ENCODE measurements at regions not wholly inside any gene's neighbourhood (a gene's known extent, or its start where the extent isn't known, plus 50 kb on each side); places are given as distances from the start of the nearest gene placed in this dataset.
"Not testable (repeated sequence)": the region's sequence is repeated elsewhere in the genome, so short reads cannot be mapped to it uniquely, and the experiment has no call there.

DNA sequence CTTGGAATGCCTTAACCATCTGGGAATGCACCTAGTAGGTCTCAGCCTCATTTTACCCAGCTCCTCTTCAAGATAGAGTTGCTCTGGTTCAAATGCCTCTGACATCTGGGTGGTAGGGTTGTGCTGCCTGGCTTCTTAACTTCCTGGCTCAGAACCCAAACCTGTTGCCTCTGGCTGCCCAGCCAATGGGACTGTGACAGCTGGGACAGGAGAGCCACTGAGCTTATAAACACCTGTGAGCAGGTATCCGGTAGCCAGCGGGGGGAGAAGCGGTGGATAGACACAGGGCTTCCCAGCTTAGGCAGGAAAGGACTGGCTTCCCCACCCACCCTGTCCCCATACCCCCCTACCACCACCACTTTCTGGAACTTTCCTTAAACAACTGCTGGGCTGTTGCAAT, 115.8 kb upstream of the CARD11 start:
- Histone ChIP-seq H3K27ac (ENCODE audit: low read depth in 2 of 2, low read length in 1 of 2) (no peak overlapping the region), H3K9me3 (no peaks in the 10 kb centered on the region), H3K9ac (no peak overlapping the region), H3K27me3 (ENCODE audit: insufficient read depth) (no peaks in the 10 kb centered on the region), H2AFZ (ENCODE audit: low read depth) (no peak overlapping the region), H3K79me2 (ENCODE audit: insufficient read depth) (no peaks in the 10 kb centered on the region), H3K4me2 (no peak overlapping the region), H3F3A (replicated peaks; ENCODE audit: insufficient read depth) (no peaks in the 10 kb centered on the region), H3K4me3 (ENCODE audit: low read depth in 2 of 2, low read length in 1 of 2) (no peak overlapping the region), H3K36me3 (replicated peaks in 1 of 2; ENCODE audit: control insufficient read depth in 1 of 2, insufficient read depth in 2 of 2, low read length in 1 of 2) (no peaks in the 10 kb centered on the region), H3K9me2 (no peaks in the 10 kb centered on the region), H4K20me1 (ENCODE audit: insufficient read depth) (no peaks in the 10 kb centered on the region), H3K4me1 (ENCODE audit: control insufficient read depth in 1 of 2, insufficient read depth in 2 of 2, low read depth in 1 of 2, low read length in 1 of 2) (peaks cover 0 to 1% of the 10 kb centered on the region in 2 experiments; a peak in 1 of 4 replicates)
- ChIA-PET CTCF (interaction anchor here (1.2 to 4.0 kb wide), 2 partner anchors 273 to 295 kb away, joined by 3 to 20 read pairs; no protein-coding TSS in a partner anchor), POLR2A (no interaction called here)
- DNase-seq = no peak
- TF ChIP-seq MXI1 (IDR thresholded peaks at IDR 0.05; ENCODE audit: low read depth, low read length) (no peak), ELF1 (IDR thresholded peaks at IDR 0.05) (no peak), EP300 (IDR thresholded peaks at IDR 0.05; ENCODE audit: borderline replicate concordance in 1 of 2, low read depth in 1 of 2, low read length in 1 of 2) (no peak), GATA2 (CRISPR knock-in tag; IDR thresholded peaks at IDR 0.05) (no peak), TAF1 (IDR thresholded peaks at IDR 0.05; ENCODE audit: borderline replicate concordance, low read depth, low read length) (no peak), RXRA (IDR thresholded peaks at IDR 0.05; ENCODE audit: borderline replicate concordance, low read depth) (no peak), FOXM1 (IDR thresholded peaks at IDR 0.05; ENCODE audit: low read depth) (no peak), YY1 (IDR thresholded peaks at IDR 0.05; ENCODE audit: low read depth) (no peak), JUND (IDR thresholded peaks at IDR 0.05) (no peak), EZH2phosphoT487 (IDR thresholded peaks at IDR 0.05; ENCODE audit: borderline replicate concordance, low read depth) (no peak), MEF2A (IDR thresholded peaks at IDR 0.05; ENCODE audit: borderline replicate concordance, low read depth) (no peak), RAD21 (IDR thresholded peaks at IDR 0.05; ENCODE audit: low read length) (no peak), RFX5 (IDR thresholded peaks at IDR 0.05; ENCODE audit: low read length) (no peak), SIN3A (IDR thresholded peaks at IDR 0.05; ENCODE audit: borderline replicate concordance, low read depth, low read length) (no peak), NFIC (IDR thresholded peaks at IDR 0.05; ENCODE audit: borderline replicate concordance) (no peak), TCF12 (IDR thresholded peaks at IDR 0.05) (no peak)
- TF ChIP-seq, protein P1, sequence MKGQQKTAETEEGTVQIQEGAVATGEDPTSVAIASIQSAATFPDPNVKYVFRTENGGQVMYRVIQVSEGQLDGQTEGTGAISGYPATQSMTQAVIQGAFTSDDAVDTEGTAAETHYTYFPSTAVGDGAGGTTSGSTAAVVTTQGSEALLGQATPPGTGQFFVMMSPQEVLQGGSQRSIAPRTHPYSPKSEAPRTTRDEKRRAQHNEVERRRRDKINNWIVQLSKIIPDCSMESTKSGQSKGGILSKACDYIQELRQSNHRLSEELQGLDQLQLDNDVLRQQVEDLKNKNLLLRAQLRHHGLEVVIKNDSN (IDR thresholded peaks at IDR 0.05; ENCODE audit: borderline replicate concordance, low read depth) = no peak
- TF ChIP-seq, protein P2, sequence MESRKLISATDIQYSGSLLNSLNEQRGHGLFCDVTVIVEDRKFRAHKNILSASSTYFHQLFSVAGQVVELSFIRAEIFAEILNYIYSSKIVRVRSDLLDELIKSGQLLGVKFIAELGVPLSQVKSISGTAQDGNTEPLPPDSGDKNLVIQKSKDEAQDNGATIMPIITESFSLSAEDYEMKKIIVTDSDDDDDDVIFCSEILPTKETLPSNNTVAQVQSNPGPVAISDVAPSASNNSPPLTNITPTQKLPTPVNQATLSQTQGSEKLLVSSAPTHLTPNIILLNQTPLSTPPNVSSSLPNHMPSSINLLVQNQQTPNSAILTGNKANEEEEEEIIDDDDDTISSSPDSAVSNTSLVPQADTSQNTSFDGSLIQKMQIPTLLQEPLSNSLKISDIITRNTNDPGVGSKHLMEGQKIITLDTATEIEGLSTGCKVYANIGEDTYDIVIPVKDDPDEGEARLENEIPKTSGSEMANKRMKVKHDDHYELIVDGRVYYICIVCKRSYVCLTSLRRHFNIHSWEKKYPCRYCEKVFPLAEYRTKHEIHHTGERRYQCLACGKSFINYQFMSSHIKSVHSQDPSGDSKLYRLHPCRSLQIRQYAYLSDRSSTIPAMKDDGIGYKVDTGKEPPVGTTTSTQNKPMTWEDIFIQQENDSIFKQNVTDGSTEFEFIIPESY (IDR thresholded peaks at IDR 0.05; ENCODE audit: borderline replicate concordance, low read depth) = no peak
- 41% methylated on average over 3 of the region's 3 CpGs for WGBS (ENCODE audit: low lambda C conversion rate)

DNA sequence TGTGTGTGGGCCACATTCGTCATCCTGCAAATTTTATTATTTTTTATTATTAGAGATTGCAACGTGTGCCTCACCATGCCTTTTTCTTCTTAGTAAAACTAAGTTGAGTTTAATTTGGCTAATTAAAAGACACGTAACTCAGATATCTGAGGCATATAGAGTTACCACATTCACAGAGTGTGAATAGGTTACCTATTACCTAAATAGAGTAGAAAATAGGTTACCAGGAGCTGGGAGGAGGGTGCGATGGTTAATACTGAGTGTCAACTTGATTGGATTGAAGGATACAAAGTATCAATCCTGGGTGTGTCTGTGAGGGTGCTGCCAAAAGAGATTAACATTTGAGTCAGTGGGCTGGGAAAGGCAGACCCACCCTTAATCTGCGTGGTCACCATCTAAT, 116.3 kb upstream of the CARD11 start:
- H3K9ac ChIP-seq; POLR2A ChIA-PET; H3K9me3 ChIP-seq; H3K27ac ChIP-seq (ENCODE audit: low read depth in 2 of 2, low read length in 1 of 2); DNase-seq; H4K20me1 ChIP-seq (ENCODE audit: insufficient read depth); H3K4me1 ChIP-seq (ENCODE audit: control insufficient read depth in 1 of 2, insufficient read depth in 2 of 2, low read depth in 1 of 2, low read length in 1 of 2); H3K27me3 ChIP-seq (ENCODE audit: insufficient read depth); H3K4me2 ChIP-seq; H3F3A ChIP-seq (replicated peaks; ENCODE audit: insufficient read depth); H2AFZ ChIP-seq (ENCODE audit: low read depth); H3K36me3 ChIP-seq (replicated peaks in 1 of 2; ENCODE audit: control insufficient read depth in 1 of 2, insufficient read depth in 2 of 2, low read length in 1 of 2); H3K9me2 ChIP-seq; H3K4me3 ChIP-seq (ENCODE audit: low read depth in 2 of 2, low read length in 1 of 2); H3K79me2 ChIP-seq (ENCODE audit: insufficient read depth): not testable (repeated sequence)
- CTCF ChIA-PET = interaction anchor here (1.7 to 4.0 kb wide), 2 partner anchors 273 to 294 kb away, joined by 6 to 20 read pairs; no protein-coding TSS in a partner anchor
- WGBS (ENCODE audit: low lambda C conversion rate) = 44% methylated on average over 5 of the region's 5 CpGs
